ENCODE measurements at regions not wholly inside any gene's neighbourhood (a gene's known extent, or its start where the extent isn't known, plus 50 kb on each side); places are given as distances from the start of the nearest gene placed in this dataset.
"Not testable (repeated sequence)": the region's sequence is repeated elsewhere in the genome, so short reads cannot be mapped to it uniquely, and the experiment has no call there.

GRCh38 chr11:24408202-24408601, 88.7 kb upstream of the LUZP2 start:
- Histone ChIP-seq H3K27me3 (no peaks in the 10 kb centered on the region), H3K4me1 (no peaks in the 10 kb centered on the region), H3K36me3 (no peaks in the 10 kb centered on the region), H3K27ac (no peak overlapping the region), H3K9me3 (no peaks in the 10 kb centered on the region), H3K4me3 (no peak overlapping the region)
- intact Hi-C loops (cut with DNase I), result no loop called here
- DNase-seq, result no peak
- TF ChIP-seq POLR2A (IDR thresholded peaks at IDR 0.05) (no peak), CTCF (IDR thresholded peaks at IDR 0.05) (no peak)

- Histone ChIP-seq H3K36me3 (no peaks in the 10 kb centered on the region), H3K4me3 (no peak overlapping the region), H3K27ac (no peak overlapping the region), H3K9me3 (no peaks in the 10 kb centered on the region), H3K27me3 (no peaks in the 10 kb centered on the region), H3K4me1 (no peaks in the 10 kb centered on the region)
- DNase-seq, result no peak
- intact Hi-C loops (cut with DNase I), result no loop called here
- no peak for TF ChIP-seq POLR2A (IDR thresholded peaks at IDR 0.05)
- no peak for TF ChIP-seq CTCF (IDR thresholded peaks at IDR 0.05)
- WGBS, 2 donors, result 57 to 67% methylated on average over 3 of the region's 3 CpGs
Observed at GRCh38 chr11:24411791-24412190, 85.1 kb upstream of the LUZP2 start.

GRCh38 chr11:24412722-24413121, 84.1 kb upstream of the LUZP2 start:
- TF ChIP-seq CTCF (IDR thresholded peaks at IDR 0.05), result no peak
- TF ChIP-seq POLR2A (IDR thresholded peaks at IDR 0.05), result no peak
- intact Hi-C loops (cut with DNase I), result no loop called here
- Histone ChIP-seq H3K4me3 (no peak overlapping the region), H3K27me3 (no peaks in the 10 kb centered on the region), H3K9me3 (no peaks in the 10 kb centered on the region), H3K36me3 (no peaks in the 10 kb centered on the region), H3K4me1 (no peaks in the 10 kb centered on the region), H3K27ac (no peak overlapping the region)
- no peak for DNase-seq
- WGBS, 2 donors, result 54 to 76% methylated on average over 2 of the region's 2 CpGs

- no peak for DNase-seq
- Histone ChIP-seq H3K27me3 (no peaks in the 10 kb centered on the region), H3K27ac (no peak overlapping the region), H3K9me3 (no peaks in the 10 kb centered on the region), H3K4me1 (no peaks in the 10 kb centered on the region), H3K4me3 (no peak overlapping the region), H3K36me3 (no peaks in the 10 kb centered on the region)
- TF ChIP-seq POLR2A (IDR thresholded peaks at IDR 0.05), result no peak
- TF ChIP-seq CTCF (IDR thresholded peaks at IDR 0.05), result no peak
- intact Hi-C loops (cut with DNase I), result no loop called here
- WGBS, 2 donors, result 70% methylated on average over 1 of the region's 1 CpG
Observed at GRCh38 chr11:24413391-24413790, 83.5 kb upstream of the LUZP2 start.

GRCh38 chr11:24415955-24416636, 80.8 kb upstream of the LUZP2 start:
- H3K27me3 ChIP-seq; H3K4me3 ChIP-seq; H3K27ac ChIP-seq; H3K36me3 ChIP-seq; H3K4me1 ChIP-seq; H3K9me3 ChIP-seq; intact Hi-C loops (cut with DNase I); DNase-seq: not testable (repeated sequence)
- WGBS, 2 donors, result 93 to 100% methylated on average over 2 to 3 of the region's 34 CpGs

- DNase-seq, result no peak
- no peaks in the 10 kb centered on the region for H3K27me3 ChIP-seq
- 57 to 58% methylated on average over 3 of the region's 3 CpGs for WGBS, 2 donors
- no peak overlapping the region for H3K27ac ChIP-seq
- no peaks in the 10 kb centered on the region for H3K36me3 ChIP-seq
- no peak overlapping the region for H3K4me3 ChIP-seq
- H3K9me3 ChIP-seq, result no peaks in the 10 kb centered on the region
- H3K4me1 ChIP-seq, result no peaks in the 10 kb centered on the region
- no peak for TF ChIP-seq POLR2A (IDR thresholded peaks at IDR 0.05)
- no peak for TF ChIP-seq CTCF (IDR thresholded peaks at IDR 0.05)
- intact Hi-C loops (cut with DNase I), result no loop called here
Observed at GRCh38 chr11:24421766-24422165, 75.1 kb upstream of the LUZP2 start.

All from esophagus squamous epithelium (tissue), 5 donors.